H9 (cell line): ENCODE measurements at regions not wholly inside any gene's neighbourhood (a gene's known extent, or its start where the extent isn't known, plus 50 kb on each side); places are given as distances from the start of the nearest gene placed in this dataset.

ENCODE experiments used
- DNase-seq: peaks from one replicate; pipeline ENCODE4 v3.0.0-alpha.2; 2017
- H2AFZ ChIP-seq: one replicate; pipeline ENCODE4 v1.6.1; 2013; ENCODE audit warnings: mild to moderate bottlenecking, low read length, control low read depth, moderate library complexity
- H2AK5ac ChIP-seq: 2 replicates; pipeline ENCODE4 v1.6.1; 2013; ENCODE audit warnings: low read length, control low read depth, mixed read lengths; ENCODE audit not compliant: insufficient read length
- H2BK120ac ChIP-seq: one replicate; pipeline ENCODE4 v1.6.1; 2013; ENCODE audit warnings: low read depth, mild to moderate bottlenecking, low read length, control low read depth, inconsistent platforms; ENCODE audit not compliant: poor library complexity, severe bottlenecking
- H2BK12ac ChIP-seq: 2 replicates; pipeline ENCODE4 v1.6.1; 2013; ENCODE audit warnings: low read length, control low read depth, mixed read lengths, low read depth; ENCODE audit not compliant: insufficient read length
- H2BK15ac ChIP-seq: 2 replicates; pipeline ENCODE4 v1.6.1; 2013; ENCODE audit warnings: low read depth, low read length, control low read depth
- H2BK20ac ChIP-seq: one replicate; pipeline ENCODE4 v1.6.1; 2013; ENCODE audit warnings: low read depth, mild to moderate bottlenecking, low read length, control low read depth, inconsistent platforms; ENCODE audit not compliant: poor library complexity, severe bottlenecking
- H2BK5ac ChIP-seq: 2 replicates; pipeline ENCODE4 v1.6.1; 2013; ENCODE audit warnings: low read length, control low read depth, mixed read lengths; ENCODE audit not compliant: insufficient read length
- H3K14ac ChIP-seq: 2 replicates; pipeline ENCODE4 v1.6.1; 2013; ENCODE audit warnings: low read length, control low read depth; ENCODE audit not compliant: insufficient read depth
- H3K18ac ChIP-seq: 2 replicates; pipeline ENCODE4 v1.6.1; 2013; ENCODE audit warnings: low read depth, mild to moderate bottlenecking, mixed read lengths, low read length, control low read depth; ENCODE audit not compliant: insufficient read length
- H3K23ac ChIP-seq: 2 replicates; pipeline ENCODE4 v1.6.1; 2013; ENCODE audit warnings: low read length, control low read depth, mixed read lengths, low read depth; ENCODE audit not compliant: insufficient read length
- H3K23me2 ChIP-seq: 2 replicates; pipeline ENCODE4 v1.6.1; 2013; ENCODE audit warnings: low read depth, mild to moderate bottlenecking, mixed read lengths, low read length, control low read depth; ENCODE audit not compliant: insufficient read length, poor library complexity, severe bottlenecking
- H3K27ac ChIP-seq: 2 replicates; pipeline ENCODE4 v1.5.1; 2013; ENCODE audit warnings: low read length, control low read depth, mixed read lengths, low read depth; ENCODE audit not compliant: insufficient read length
- H3K27me3 ChIP-seq: 2 replicates; pipeline ENCODE4 v1.6.1; 2013; ENCODE audit warnings: low read length, control low read depth, inconsistent platforms; ENCODE audit not compliant: insufficient read depth
- H3K4ac ChIP-seq: 2 replicates; pipeline ENCODE4 v1.6.1; 2013; ENCODE audit warnings: low read depth, mild to moderate bottlenecking, control low read depth, inconsistent platforms, low read length, moderate library complexity
- H3K4me1 ChIP-seq: 2 replicates; pipeline ENCODE4 v1.6.1; 2013; ENCODE audit warnings: low read length, control low read depth, inconsistent platforms; ENCODE audit not compliant: insufficient read depth
- H3K4me2 ChIP-seq: 2 replicates; pipeline ENCODE4 v1.6.1; 2013; ENCODE audit warnings: low read length, control low read depth, mixed read lengths; ENCODE audit not compliant: insufficient read length, insufficient read depth
- H3K56ac ChIP-seq: 2 replicates; pipeline ENCODE4 v1.6.1; 2013; ENCODE audit warnings: low read depth, mild to moderate bottlenecking, mixed read lengths, low read length, control low read depth; ENCODE audit not compliant: insufficient read length
- H3K79me1 ChIP-seq: 2 replicates; pipeline ENCODE4 v1.6.1; 2013; ENCODE audit warnings: low read depth, mild to moderate bottlenecking, moderate library complexity, low read length, control low read depth, inconsistent platforms; ENCODE audit not compliant: insufficient read depth, poor library complexity, severe bottlenecking
- H3K79me2 ChIP-seq: 2 replicates; pipeline ENCODE4 v1.6.1; 2013; ENCODE audit warnings: low read length, control low read depth, inconsistent platforms; ENCODE audit not compliant: insufficient read depth
- H3K9ac ChIP-seq: 2 replicates; pipeline ENCODE4 v1.6.1; 2013; ENCODE audit warnings: low read length, control low read depth, mixed read lengths; ENCODE audit not compliant: insufficient read length; ENCODE audit errors: extremely low read depth
- H3K9me3 ChIP-seq: one replicate; pipeline ENCODE4 v1.6.1; 2013; ENCODE audit warnings: low read depth, low read length, inconsistent platforms; ENCODE audit not compliant: control insufficient read depth
- H3T11ph ChIP-seq: one replicate; pipeline ENCODE4 v1.6.1; 2013; ENCODE audit warnings: mild to moderate bottlenecking, low read length, control low read depth, inconsistent platforms
- H4K20me1 ChIP-seq: one replicate; pipeline ENCODE4 v1.6.1; 2013; ENCODE audit not compliant: control insufficient read depth, insufficient read length, insufficient read depth
- H4K5ac ChIP-seq: 2 replicates; pipeline ENCODE4 v1.6.1; 2013; ENCODE audit warnings: low read depth, mild to moderate bottlenecking, mixed read lengths, low read length, control low read depth; ENCODE audit not compliant: insufficient read length
- H4K8ac ChIP-seq: replicated peaks from 2 replicates; pipeline ENCODE4 v1.6.1; 2013; ENCODE audit warnings: low read length, control low read depth, mixed read lengths, low read depth; ENCODE audit not compliant: insufficient read length
- H4K91ac ChIP-seq: 2 replicates; pipeline ENCODE4 v1.6.1; 2013; ENCODE audit warnings: low read depth, mild to moderate bottlenecking, moderate library complexity, mixed read lengths, low read length, control low read depth; ENCODE audit not compliant: insufficient read length
- H3K27ac Mint-ChIP-seq, 3 experiments: 2 replicates in 2 of 3; 3 replicates in 1 of 3; pipeline ENCODE4 v1.8.0; 2020 to 2021; ENCODE audit warnings: mixed read lengths in 3 of 3, mild to moderate bottlenecking in 1 of 3, moderate library complexity in 1 of 3
- H3K27me3 Mint-ChIP-seq: 2 replicates; pipeline ENCODE4 v1.8.0; 2021; ENCODE audit warnings: low read depth, mild to moderate bottlenecking, moderate library complexity, mixed read lengths
- H3K36me3 Mint-ChIP-seq, 3 experiments: 2 replicates in 2 of 3; 3 replicates in 1 of 3; pipeline ENCODE4 v1.8.0; 2020 to 2021; ENCODE audit warnings: low read depth in 3 of 3, mixed read lengths in 3 of 3; ENCODE audit not compliant: insufficient read depth in 1 of 3
- H3K4me1 Mint-ChIP-seq, 2 experiments: 2 replicates each; pipeline ENCODE4 v1.8.0; 2020; ENCODE audit warnings: mixed read lengths in 2 of 2
- H3K4me3 Mint-ChIP-seq, 2 experiments: 2 replicates in 1 of 2; 3 replicates in 1 of 2; pipeline ENCODE4 v1.8.0; 2020 to 2021; ENCODE audit warnings: mild to moderate bottlenecking in 2 of 2, mixed read lengths in 2 of 2, moderate library complexity in 1 of 2
- H3K9me3 Mint-ChIP-seq, 2 experiments: 2 replicates in 1 of 2; 3 replicates in 1 of 2; pipeline ENCODE4 v1.8.0; 2020; ENCODE audit warnings: mild to moderate bottlenecking in 2 of 2, mixed read lengths in 2 of 2, moderate library complexity in 1 of 2
- CTCF ChIP-seq: fragments of 200-600 bp; sonication (generic); conservative IDR thresholded peaks from 3 replicates; pipeline ENCODE4 v1.8.0; 2021; ENCODE audit warnings: antibody characterized with exemption, mild to moderate bottlenecking
- WGBS: extraction: QIAGEN DNeasy Blood & Tissue Kit; methylation state at CpG from one replicate; pipeline ENCODE4 v1.1.7; 2013; ENCODE audit warnings: missing lambda C conversion rate, low lambda C conversion rate, mixed read lengths; ENCODE audit not compliant: insufficient read length; ENCODE audit errors: extremely low coverage; 5-methylcytosine and 5-hydroxymethylcytosine counted together

- H3K9me3 Mint-ChIP-seq: no peaks in the 10 kb centered on the region
- Histone ChIP-seq H3K27ac (no peak overlapping the region), H3K79me1 (no peaks in the 10 kb centered on the region), H3T11ph (no peak overlapping the region), H3K27me3 (no peaks in the 10 kb centered on the region), H4K5ac (no peak overlapping the region), H2BK20ac (no peak overlapping the region), H2BK5ac (no peak overlapping the region), H3K23ac (no peak overlapping the region), H4K20me1 (no peaks in the 10 kb centered on the region), H3K9me3 (no peaks in the 10 kb centered on the region), H3K4me1 (no peaks in the 10 kb centered on the region), H2AK5ac (no peak overlapping the region), H2BK12ac (no peak overlapping the region), H3K18ac (no peak overlapping the region), H2AFZ (no peak overlapping the region), H2BK120ac (no peak overlapping the region), H3K4ac (no peak overlapping the region), H3K56ac (no peak overlapping the region), H3K4me2 (no peak overlapping the region), H3K79me2 (no peaks in the 10 kb centered on the region), H4K8ac (no peak overlapping the region), H3K9ac (no peak overlapping the region), H2BK15ac (no peak overlapping the region), H3K23me2 (no peaks in the 10 kb centered on the region), H4K91ac (no peak overlapping the region), H3K14ac (no peak overlapping the region)
- no CpG with 5 or more reads among the region's 1 CpG for WGBS
- no peaks in the 10 kb centered on the region for H3K36me3 Mint-ChIP-seq
- no peaks in the 10 kb centered on the region for H3K4me1 Mint-ChIP-seq
- H3K27me3 Mint-ChIP-seq: no peaks in the 10 kb centered on the region
- no peak for TF ChIP-seq CTCF
- no peak overlapping the region for H3K4me3 Mint-ChIP-seq
- no peak for DNase-seq
- H3K27ac Mint-ChIP-seq: no peak overlapping the region
These were observed 194.4 kb upstream of the PDE5A start for GRCh38 chr4:119823045-119823444.
